ENCODE measurements at regions not wholly inside any gene's neighbourhood (a gene's known extent, or its start where the extent isn't known, plus 50 kb on each side); places are given as distances from the start of the nearest gene placed in this dataset.
A peak's percentile ranks its signal among the peaks of the same experiment; 100 is the strongest.

- TF ChIP-seq ZBTB43 (CRISPR knock-in tag; conservative IDR thresholded peaks at IDR 0.05) (no peak), ZBTB44 (CRISPR knock-in tag; IDR thresholded peaks at IDR 0.05) (no peak), SIX1 (CRISPR knock-in tag; IDR thresholded peaks at IDR 0.05; ENCODE audit: borderline replicate concordance) (no peak), REL (CRISPR knock-in tag; conservative IDR thresholded peaks at IDR 0.05) (no peak), SKIL (CRISPR knock-in tag; IDR thresholded peaks at IDR 0.05; ENCODE audit: borderline replicate concordance) (no peak), FOXO4 (CRISPR knock-in tag; conservative IDR thresholded peaks at IDR 0.05) (no peak), ZNF816 (CRISPR knock-in tag; IDR thresholded peaks at IDR 0.05; ENCODE audit: borderline replicate concordance) (no peak), ZFP1 (CRISPR knock-in tag; IDR thresholded peaks at IDR 0.05) (0 out of 2 replicates have a peak, but pooled peaks have one; percentile 27), FOXP4 (CRISPR knock-in tag; IDR thresholded peaks at IDR 0.05) (0 out of 2 replicates have a peak, but pooled peaks have one; percentile 23), CERS6 (CRISPR knock-in tag; IDR thresholded peaks at IDR 0.05) (no peak), MBD4 (IDR thresholded peaks at IDR 0.05; ENCODE audit: borderline replicate concordance, low read length) (no peak), ZHX1 (CRISPR knock-in tag; IDR thresholded peaks at IDR 0.05; ENCODE audit: low read depth) (no peak), ETV5 (CRISPR knock-in tag; IDR thresholded peaks at IDR 0.05; ENCODE audit: borderline replicate concordance) (no peak)
Observed at GRCh38 chr5:10157085-10157669, 92.5 kb downstream of the ATPSCKMT start (continued).
